ENCODE measurements at regions not wholly inside any gene's neighbourhood (a gene's known extent, or its start where the extent isn't known, plus 50 kb on each side); places are given as distances from the start of the nearest gene placed in this dataset.

- TF ChIP-seq ZBTB33 (IDR thresholded peaks at IDR 0.05) (no peak), NR2F2 (IDR thresholded peaks at IDR 0.05) (no peak), FOXA2 (IDR thresholded peaks at IDR 0.05) (no peak), CTCF (IDR thresholded peaks at IDR 0.05; ENCODE audit: low read depth, low read length, missing input control) (no peak), JUND (IDR thresholded peaks at IDR 0.05) (no peak), YY1 (IDR thresholded peaks at IDR 0.05) (no peak), REST (IDR thresholded peaks at IDR 0.05) (no peak), FOXA1 (IDR thresholded peaks at IDR 0.05) (no peak), HNF4A (conservative IDR thresholded peaks at IDR 0.05) (no peak), HNF4G (IDR thresholded peaks at IDR 0.05) (no peak)
- Histone ChIP-seq H3K27me3 (ENCODE audit: control insufficient read depth in 4 of 4, insufficient read depth in 4 of 4, low read length in 3 of 4) (no peaks in the 10 kb centered on the region), H3K4me3 (ENCODE audit: low read depth in 1 of 3, low read length in 3 of 3) (no peak overlapping the region), H3K36me3 (ENCODE audit: control insufficient read depth in 4 of 4, insufficient read depth in 3 of 4, low read depth in 1 of 4, low read length in 3 of 4) (no peaks in the 10 kb centered on the region), H3K4me1 (ENCODE audit: control insufficient read depth in 4 of 4, insufficient read depth in 4 of 4, low read length in 3 of 4) (peaks cover 0 to 8% (median 5%) of the 10 kb centered on the region in 4 donors), H3K27ac (ENCODE audit: low read depth in 1 of 2, low read length in 2 of 2) (no peak overlapping the region), H3K9ac (ENCODE audit: low read depth in 1 of 2, low read length in 2 of 2) (no peak overlapping the region), H3K9me3 (ENCODE audit: control insufficient read depth in 4 of 4, low read length in 3 of 4) (no peaks in the 10 kb centered on the region)
- no peak for DNase-seq (ENCODE audit: low spot score)
- WGBS, result 90% methylated on average over 5 of the region's 5 CpGs
These were observed 75.1 kb upstream of the CADM1 start for GRCh38 chr11:115579181-115579825.

- H3K9me3 ChIP-seq (ENCODE audit: control insufficient read depth in 4 of 4, low read length in 3 of 4), result no peaks in the 10 kb centered on the region
- H3K27me3 ChIP-seq (ENCODE audit: control insufficient read depth in 4 of 4, insufficient read depth in 4 of 4, low read length in 3 of 4), result no peaks in the 10 kb centered on the region
- no peak overlapping the region for H3K9ac ChIP-seq (ENCODE audit: low read depth in 1 of 2, low read length in 2 of 2)
- no peak overlapping the region for H3K4me3 ChIP-seq (ENCODE audit: low read depth in 1 of 3, low read length in 3 of 3)
- H3K4me1 ChIP-seq (ENCODE audit: control insufficient read depth in 4 of 4, insufficient read depth in 4 of 4, low read length in 3 of 4), result peaks cover 0 to 8% (median 5%) of the 10 kb centered on the region in 4 donors
- no peak for DNase-seq (ENCODE audit: low spot score)
- no peaks in the 10 kb centered on the region for H3K36me3 ChIP-seq (ENCODE audit: control insufficient read depth in 4 of 4, insufficient read depth in 3 of 4, low read depth in 1 of 4, low read length in 3 of 4)
- no peak for TF ChIP-seq GABPA (IDR thresholded peaks at IDR 0.05 in 1 of 2, conservative IDR thresholded peaks at IDR 0.05 in 1 of 2)
- TF ChIP-seq EGR1 (IDR thresholded peaks at IDR 0.05; ENCODE audit: low read depth in 2 of 2), result no peak
- no peak for TF ChIP-seq HNF4G (IDR thresholded peaks at IDR 0.05)
- TF ChIP-seq FOXA2 (IDR thresholded peaks at IDR 0.05), result no peak
- no peak for TF ChIP-seq MAX (IDR thresholded peaks at IDR 0.05)
- no peak for TF ChIP-seq ATF3 (IDR thresholded peaks at IDR 0.05)
- no peak overlapping the region for H3K27ac ChIP-seq (ENCODE audit: low read depth in 1 of 2, low read length in 2 of 2)
These were observed 74.1 kb upstream of the CADM1 start for GRCh38 chr11:115578275-115578674.
